ENCODE measurements at regions not wholly inside any gene's neighbourhood (a gene's known extent, or its start where the extent isn't known, plus 50 kb on each side); places are given as distances from the start of the nearest gene placed in this dataset.

DNA sequence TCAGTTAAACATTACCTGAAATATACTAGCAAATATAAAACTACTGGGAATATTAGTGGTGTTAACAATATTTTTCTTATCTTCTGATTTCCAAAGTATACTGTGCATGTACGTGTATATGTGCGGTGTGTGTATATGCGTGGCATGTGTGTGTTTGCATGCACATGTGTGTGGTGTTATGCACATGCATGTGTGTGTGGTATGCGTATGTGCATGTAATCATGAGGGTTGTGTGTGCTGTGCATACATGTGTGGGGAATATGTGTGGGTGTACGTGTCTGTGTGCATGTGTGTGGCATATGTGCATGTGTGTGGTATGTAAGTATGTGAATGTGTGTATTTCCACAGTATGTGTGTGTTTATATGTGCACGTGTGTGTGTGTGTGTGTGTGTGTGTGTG is 640.2 kb downstream of the TSN start:
- no peak for TF ChIP-seq HDGF (IDR thresholded peaks at IDR 0.05; ENCODE audit: borderline replicate concordance)
- no peak for TF ChIP-seq SP1 (IDR thresholded peaks at IDR 0.05)
- no peak for TF ChIP-seq FOXK2 (IDR thresholded peaks at IDR 0.05)
- no peak for TF ChIP-seq ELF4 (IDR thresholded peaks at IDR 0.05)
- no peak for TF ChIP-seq BHLHE40 (IDR thresholded peaks at IDR 0.05; ENCODE audit: borderline replicate concordance)
- no peak for TF ChIP-seq ZNF384 (IDR thresholded peaks at IDR 0.05)

Measured in HEK293T (cell line).